Right lobe of liver (tissue), 4 donors: ENCODE measurements at regions not wholly inside any gene's neighbourhood (a gene's known extent, or its start where the extent isn't known, plus 50 kb on each side); places are given as distances from the start of the nearest gene placed in this dataset.

Experiments used
- CTCF ChIP-seq, 4 donors: fragments of 200-600 bp in 3 of 4; fragments of 450-650 bp in 1 of 4; IDR thresholded peaks; one replicate each; pipeline versions ENCODE4 v1.5.1 to v1.8.0; 2016 to 2022; ENCODE audit warnings: antibody characterized with exemption in 4 of 4, mild to moderate bottlenecking in 2 of 4
- POLR2A ChIP-seq: fragments of 450-650 bp; IDR thresholded peaks from one replicate; pipeline ENCODE4 v1.6.1; 2017; ENCODE audit warnings: antibody characterized with exemption, mild to moderate bottlenecking
- donor health status: DM: no; HTN: no; CAD: no.
- donor health status: DM: no; HTN: no; CAD: no.
- donor health status: DM: no; HTN: yes; CAD: no.

- TF ChIP-seq CTCF (IDR thresholded peaks at IDR 0.05) (no peak), POLR2A (no peak)
Observed at GRCh38 chr18:43484710-43485109, 207.4 kb upstream of the SYT4 start.
